ENCODE measurements at regions not wholly inside any gene's neighbourhood (a gene's known extent, or its start where the extent isn't known, plus 50 kb on each side); places are given as distances from the start of the nearest gene placed in this dataset.

DNA sequence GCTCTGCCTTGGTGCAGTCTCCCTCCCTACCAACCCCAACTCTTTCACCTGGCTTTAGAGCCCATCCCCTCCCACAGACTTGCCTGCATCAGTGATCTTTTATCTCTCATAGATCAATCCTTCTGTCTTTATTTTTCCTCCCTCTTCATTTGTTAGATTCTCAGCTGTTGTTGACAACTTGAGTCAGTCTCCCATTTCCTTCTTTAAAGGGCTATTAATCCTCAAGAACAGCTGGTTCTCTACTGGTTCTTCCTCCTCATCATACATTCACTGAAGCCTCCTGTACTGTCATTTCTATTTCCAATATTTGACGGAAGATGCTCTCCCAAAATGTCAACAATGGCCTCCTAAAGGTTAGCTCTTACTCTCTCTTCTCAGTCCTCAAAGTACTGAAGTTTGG, 408.2 kb downstream of the TBC1D4 start:
- H3K4me1 ChIP-seq (ENCODE audit: control insufficient read depth, insufficient read depth, low read length) = no peaks in the 10 kb centered on the region
- H3K27ac Mint-ChIP-seq = no peak overlapping the region
- ATAC-seq = no peak
- no peak overlapping the region for H3K4me3 ChIP-seq (ENCODE audit: low read length)
- no peaks in the 10 kb centered on the region for H3K9me3 ChIP-seq (ENCODE audit: control insufficient read depth, insufficient read depth, low read length)
- no peak overlapping the region for H3K27ac ChIP-seq (ENCODE audit: low read length)
- DNase-seq = no peak
- H3K36me3 ChIP-seq (ENCODE audit: control insufficient read depth, insufficient read depth, low read length) = no peaks in the 10 kb centered on the region
- WGBS (ENCODE audit: insufficient coverage) = 90% methylated on average over 1 of the region's 1 CpG
- H3K4me3 Mint-ChIP-seq = no peak overlapping the region
- TF ChIP-seq CTCF (IDR thresholded peaks at IDR 0.05) = no peak
- H3K4me1 Mint-ChIP-seq = no peaks in the 10 kb centered on the region
- no peaks in the 10 kb centered on the region for H3K36me3 Mint-ChIP-seq
- intact Hi-C loops (cut with micrococcal nuclease) = no loop called here
- no peaks in the 10 kb centered on the region for H3K27me3 ChIP-seq (ENCODE audit: control insufficient read depth, insufficient read depth, low read length)
- peaks cover 7 to 16% of the 10 kb centered on the region in 2 donors for H3K9me3 Mint-ChIP-seq
- no peaks in the 10 kb centered on the region for H3K27me3 Mint-ChIP-seq (ENCODE audit: low read depth in 2 of 2)

DNA sequence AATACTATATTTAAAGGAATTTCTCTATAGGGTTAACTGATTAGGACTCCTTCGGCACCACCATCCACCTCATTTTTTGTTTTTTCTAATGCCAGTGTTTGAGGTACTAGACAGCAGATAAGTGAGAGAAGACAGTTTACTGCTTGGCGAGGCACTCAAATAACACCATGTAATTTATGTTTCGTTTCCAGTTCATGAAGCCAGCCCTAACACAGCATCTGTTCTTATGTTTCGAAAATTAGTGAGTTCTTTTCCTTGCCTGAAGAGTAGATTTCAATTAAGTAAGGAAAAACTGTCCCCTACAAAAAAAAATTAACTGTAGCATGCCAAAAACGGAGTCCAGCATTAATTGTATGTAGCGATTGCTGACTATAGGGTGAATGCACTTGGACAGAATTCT, 409.1 kb downstream of the TBC1D4 start:
- Histone ChIP-seq H3K27ac (ENCODE audit: low read length) (no peak overlapping the region), H3K36me3 (ENCODE audit: control insufficient read depth, insufficient read depth, low read length) (no peaks in the 10 kb centered on the region), H3K27me3 (ENCODE audit: control insufficient read depth, insufficient read depth, low read length) (no peaks in the 10 kb centered on the region), H3K4me1 (ENCODE audit: control insufficient read depth, insufficient read depth, low read length) (no peaks in the 10 kb centered on the region), H3K4me3 (ENCODE audit: low read length) (no peak overlapping the region), H3K9me3 (ENCODE audit: control insufficient read depth, insufficient read depth, low read length) (no peaks in the 10 kb centered on the region)
- H3K36me3 Mint-ChIP-seq = no peaks in the 10 kb centered on the region
- no peak for ATAC-seq
- no peak for DNase-seq
- WGBS (ENCODE audit: insufficient coverage) = 92% methylated on average over 3 of the region's 6 CpGs
- H3K27me3 Mint-ChIP-seq (ENCODE audit: low read depth in 2 of 2) = no peaks in the 10 kb centered on the region
- intact Hi-C loops (cut with micrococcal nuclease) = no loop called here
- H3K27ac Mint-ChIP-seq = no peak overlapping the region
- TF ChIP-seq CTCF (IDR thresholded peaks at IDR 0.05) = no peak
- H3K9me3 Mint-ChIP-seq = peaks cover 7 to 13% of the 10 kb centered on the region in 2 donors
- H3K4me1 Mint-ChIP-seq = no peaks in the 10 kb centered on the region
- H3K4me3 Mint-ChIP-seq = no peak overlapping the region

GRCh38 chr13:75072368-75072767, 409.6 kb downstream of the TBC1D4 start:
- intact Hi-C loops (cut with micrococcal nuclease) = no loop called here

More at GRCh38 chr13:75072368-75072767, 409.6 kb downstream of the TBC1D4 start:
- Mint-ChIP-seq H3K27ac (no peak overlapping the region), H3K36me3 (no peaks in the 10 kb centered on the region), H3K4me3 (no peak overlapping the region), H3K27me3 (ENCODE audit: low read depth in 2 of 2) (no peaks in the 10 kb centered on the region), H3K9me3 (peaks cover 7 to 13% of the 10 kb centered on the region in 2 donors), H3K4me1 (no peaks in the 10 kb centered on the region)
- Histone ChIP-seq H3K27ac (ENCODE audit: low read length) (no peak overlapping the region), H3K27me3 (ENCODE audit: control insufficient read depth, insufficient read depth, low read length) (no peaks in the 10 kb centered on the region), H3K4me1 (ENCODE audit: control insufficient read depth, insufficient read depth, low read length) (no peaks in the 10 kb centered on the region), H3K9me3 (ENCODE audit: control insufficient read depth, insufficient read depth, low read length) (no peaks in the 10 kb centered on the region), H3K4me3 (ENCODE audit: low read length) (no peak overlapping the region), H3K36me3 (ENCODE audit: control insufficient read depth, insufficient read depth, low read length) (no peaks in the 10 kb centered on the region)
- ATAC-seq = no peak
- no peak for DNase-seq
- no peak for TF ChIP-seq CTCF (IDR thresholded peaks at IDR 0.05)
